Progenitor cell of endocrine pancreas (in vitro differentiated cells): ENCODE measurements at regions not wholly inside any gene's neighbourhood (a gene's known extent, or its start where the extent isn't known, plus 50 kb on each side); places are given as distances from the start of the nearest gene placed in this dataset.

Source experiments
- DNase-seq: peaks from one replicate; pipeline ENCODE4 v3.0.0; 2021; ENCODE audit warnings: low spot score; ENCODE audit not compliant: unreplicated experiment
- H3K27ac Mint-ChIP-seq: 2 replicates; pipeline ENCODE4 v1.8.0; 2021; ENCODE audit warnings: mild to moderate bottlenecking, moderate library complexity, mixed read lengths
- H3K27me3 Mint-ChIP-seq: 2 replicates; pipeline ENCODE4 v1.8.0; 2021; ENCODE audit warnings: mixed read lengths
- H3K36me3 Mint-ChIP-seq: 2 replicates; pipeline ENCODE4 v1.8.0; 2022; ENCODE audit warnings: mixed read lengths; ENCODE audit not compliant: insufficient read depth
- H3K4me1 Mint-ChIP-seq: 2 replicates; pipeline ENCODE4 v1.8.0; 2021; ENCODE audit warnings: low read depth, mixed read lengths
- H3K4me3 Mint-ChIP-seq: 2 replicates; pipeline ENCODE4 v1.8.0; 2021; ENCODE audit warnings: low read depth, mild to moderate bottlenecking, moderate library complexity, mixed read lengths
- H3K9me3 Mint-ChIP-seq: 2 replicates; pipeline ENCODE4 v1.8.0; 2021; ENCODE audit warnings: low read depth, mixed read lengths
- CTCF ChIP-seq: fragments of 200-600 bp; sonication (generic); IDR thresholded peaks from one replicate; pipeline ENCODE4 v1.5.0; 2021; ENCODE audit warnings: antibody characterized with exemption, mild to moderate bottlenecking; ENCODE audit not compliant: unreplicated experiment

- Mint-ChIP-seq H3K36me3 (no peaks in the 10 kb centered on the region), H3K27ac (no peak overlapping the region), H3K4me1 (no peaks in the 10 kb centered on the region), H3K4me3 (no peak overlapping the region), H3K27me3 (no peaks in the 10 kb centered on the region), H3K9me3 (no peaks in the 10 kb centered on the region)
- no peak for TF ChIP-seq CTCF
- DNase-seq: no peak
Observed at GRCh38 chr17:70699408-70699807, 530.1 kb downstream of the KCNJ2 start.

GRCh38 chr17:70702683-70703255 lies 533.4 kb downstream of the KCNJ2 start:
- Mint-ChIP-seq H3K27ac (no peak overlapping the region), H3K36me3 (no peaks in the 10 kb centered on the region)
- no peak for TF ChIP-seq CTCF

GRCh38 chr17:70709596-70709995 lies 540.3 kb downstream of the KCNJ2 start:
- DNase-seq: no peak
- Mint-ChIP-seq H3K9me3 (peaks cover 7% of the 10 kb centered on the region), H3K27me3 (no peaks in the 10 kb centered on the region), H3K4me3 (no peak overlapping the region), H3K36me3 (no peaks in the 10 kb centered on the region), H3K27ac (no peak overlapping the region), H3K4me1 (no peaks in the 10 kb centered on the region)
- no peak for TF ChIP-seq CTCF

More at GRCh38 chr17:70702683-70703255, 533.4 kb downstream of the KCNJ2 start:
- no peak overlapping the region for H3K4me3 Mint-ChIP-seq
- DNase-seq: no peak
- peaks cover 7% of the 10 kb centered on the region for H3K9me3 Mint-ChIP-seq
- H3K27me3 Mint-ChIP-seq: no peaks in the 10 kb centered on the region
- no peaks in the 10 kb centered on the region for H3K4me1 Mint-ChIP-seq

- Mint-ChIP-seq H3K9me3 (no peaks in the 10 kb centered on the region), H3K27me3 (peaks cover 3% of the 10 kb centered on the region)
- no peak for TF ChIP-seq CTCF
Observed at GRCh38 chr17:70713694-70714093, 544.4 kb downstream of the KCNJ2 start.

GRCh38 chr17:70716551-70716950 lies 547.2 kb downstream of the KCNJ2 start:
- H3K4me3 Mint-ChIP-seq: no peak overlapping the region
- no peaks in the 10 kb centered on the region for H3K9me3 Mint-ChIP-seq
- TF ChIP-seq CTCF: no peak
- no peaks in the 10 kb centered on the region for H3K4me1 Mint-ChIP-seq
- peaks cover 7% of the 10 kb centered on the region for H3K27me3 Mint-ChIP-seq
- DNase-seq: no peak
- no peaks in the 10 kb centered on the region for H3K36me3 Mint-ChIP-seq
- H3K27ac Mint-ChIP-seq: no peak overlapping the region

More at GRCh38 chr17:70713694-70714093, 544.4 kb downstream of the KCNJ2 start:
- Mint-ChIP-seq H3K27ac (no peak overlapping the region), H3K4me1 (no peaks in the 10 kb centered on the region), H3K4me3 (no peak overlapping the region), H3K36me3 (no peaks in the 10 kb centered on the region)
- no peak for DNase-seq
